Erythroblast (primary cell): ENCODE measurements at regions not wholly inside any gene's neighbourhood (a gene's known extent, or its start where the extent isn't known, plus 50 kb on each side); places are given as distances from the start of the nearest gene placed in this dataset.
A peak's percentile ranks its signal among the peaks of the same experiment; 100 is the strongest.
"Not testable (repeated sequence)": the region's sequence is repeated elsewhere in the genome, so short reads cannot be mapped to it uniquely, and the experiment has no call there.

Source experiments
- DNase-seq, 2 experiments: peaks; one replicate each; lab custom pipeline; 2025; lab: John Stamatoyannopoulos, UW
- GATA1 ChIP-seq: IDR thresholded peaks from 2 replicates; pipeline ENCODE4 v1.6.1; 2011; ENCODE audit warnings: low read depth, mild to moderate bottlenecking, control low read depth, low read length, moderate library complexity
- POLR2A ChIP-seq: IDR thresholded peaks from 2 replicates; pipeline ENCODE4 v1.6.1; 2011; ENCODE audit warnings: mild to moderate bottlenecking, low read length

GRCh38 chr1:174105086-174105485, 54.2 kb upstream of the RABGAP1L start:
- no peak for TF ChIP-seq POLR2A
- no peak for TF ChIP-seq GATA1
- no peak for DNase-seq

- DNase-seq, result no peak
- no peak for TF ChIP-seq POLR2A
- no peak for TF ChIP-seq GATA1
Measured at GRCh38 chr1:174103766-174104165, 55.6 kb upstream of the RABGAP1L start.

GRCh38 chr1:174101976-174102375, 57.3 kb upstream of the RABGAP1L start:
- DNase-seq, result not testable (repeated sequence)

GRCh38 chr1:174097426-174097825, 61.9 kb upstream of the RABGAP1L start:
- no peak for TF ChIP-seq POLR2A
- TF ChIP-seq GATA1, result no peak
- DNase-seq, result no peak

GRCh38 chr1:174093789-174094188, 65.5 kb upstream of the RABGAP1L start:
- peak; percentile 23 to 29 for DNase-seq

GRCh38 chr1:174090471-174090870, 68.3 kb upstream of the RC3H1 start:
- no peak for DNase-seq
- TF ChIP-seq POLR2A (no peak), GATA1 (no peak)

GRCh38 chr1:174080819-174081218, 58.7 kb upstream of the RC3H1 start:
- TF ChIP-seq GATA1 (no peak), POLR2A (no peak)
- no peak for DNase-seq

GRCh38 chr1:174079796-174080195, 57.6 kb upstream of the RC3H1 start:
- TF ChIP-seq POLR2A (no peak), GATA1 (no peak)
- no peak for DNase-seq

GRCh38 chr1:174078916-174079315, 56.8 kb upstream of the RC3H1 start:
- DNase-seq, result not testable (repeated sequence)

GRCh38 chr1:174077749-174078490, 55.8 kb upstream of the RC3H1 start:
- TF ChIP-seq POLR2A, result no peak
- TF ChIP-seq GATA1, result no peak
- DNase-seq, result peak in 1 of 2 experiments; percentile 2

- DNase-seq, result peak in 1 of 2 experiments; percentile 42
- TF ChIP-seq POLR2A (no peak), GATA1 (no peak)
Measured at GRCh38 chr1:174075245-174075692, 53.1 kb upstream of the RC3H1 start.

GRCh38 chr1:174074757-174075156, 52.6 kb upstream of the RC3H1 start:
- TF ChIP-seq GATA1, result no peak
- TF ChIP-seq POLR2A, result no peak
- peak; percentile 15 to 51 for DNase-seq

GRCh38 chr1:174072581-174072980, 50.4 kb upstream of the RC3H1 start:
- TF ChIP-seq POLR2A (no peak), GATA1 (no peak)
- no peak for DNase-seq
